NCI-H526 (cell line): ENCODE measurements at regions not wholly inside any gene's neighbourhood (a gene's known extent, or its start where the extent isn't known, plus 50 kb on each side); places are given as distances from the start of the nearest gene placed in this dataset.
"Not testable (repeated sequence)": the region's sequence is repeated elsewhere in the genome, so short reads cannot be mapped to it uniquely, and the experiment has no call there.

ENCODE experiments used
- DNase-seq, 2 experiments: peaks; one replicate each; lab custom pipeline; 2025; lab: John Stamatoyannopoulos, UW

GRCh38 chr10:36450380-36450779, 675.0 kb upstream of the ANKRD30A start:
- DNase-seq = no peak

- DNase-seq = no peak
Measured at GRCh38 chr10:36448760-36449691, 676.4 kb upstream of the ANKRD30A start.

- DNase-seq = no peak
Measured at GRCh38 chr10:36446881-36447280, 678.5 kb upstream of the ANKRD30A start.

- no peak for DNase-seq
Measured at GRCh38 chr10:36443233-36443632, 682.2 kb upstream of the ANKRD30A start.

- DNase-seq = no peak
Measured at GRCh38 chr10:36441557-36441956, 683.8 kb upstream of the ANKRD30A start.

GRCh38 chr10:36440539-36440938, 684.9 kb upstream of the ANKRD30A start:
- DNase-seq = no peak

- no peak for DNase-seq
Measured at GRCh38 chr10:36437367-36437766, 688.0 kb upstream of the ANKRD30A start.

GRCh38 chr10:36428507-36428906, 696.9 kb upstream of the ANKRD30A start:
- DNase-seq = no peak

- DNase-seq = no peak
Measured at GRCh38 chr10:36425131-36425797, 700.1 kb upstream of the ANKRD30A start.

- DNase-seq = no peak
Measured at GRCh38 chr10:36424502-36424901, 700.9 kb upstream of the ANKRD30A start.

GRCh38 chr10:36423821-36424248, 701.6 kb upstream of the ANKRD30A start:
- DNase-seq = no peak

- DNase-seq = no peak
Measured at GRCh38 chr10:36421992-36422391, 703.4 kb upstream of the ANKRD30A start.

GRCh38 chr10:36416513-36416912, 708.9 kb upstream of the ANKRD30A start:
- DNase-seq = no peak

GRCh38 chr10:36412942-36413341, 712.5 kb upstream of the ANKRD30A start:
- DNase-seq = no peak

- DNase-seq = not testable (repeated sequence)
Measured at GRCh38 chr10:36400238-36400637, 725.2 kb upstream of the ANKRD30A start.

GRCh38 chr10:36393801-36394200, 731.6 kb upstream of the ANKRD30A start:
- DNase-seq = no peak

- DNase-seq = no peak
Measured at GRCh38 chr10:36391405-36391804, 734.0 kb upstream of the ANKRD30A start.

- no peak for DNase-seq
Measured at GRCh38 chr10:36390221-36390620, 735.2 kb upstream of the ANKRD30A start.

GRCh38 chr10:36388166-36388565, 737.2 kb upstream of the ANKRD30A start:
- DNase-seq = no peak

- no peak for DNase-seq
Measured at GRCh38 chr10:36385693-36386092, 739.7 kb upstream of the ANKRD30A start.

GRCh38 chr10:36383349-36383748, 741.3 kb upstream of the FZD8 start:
- DNase-seq = no peak

GRCh38 chr10:36381748-36382147, 739.7 kb upstream of the FZD8 start:
- DNase-seq = no peak

GRCh38 chr10:36380538-36380937, 738.4 kb upstream of the FZD8 start:
- no peak for DNase-seq
